NCI-H2171 (cell line): ENCODE measurements at regions not wholly inside any gene's neighbourhood (a gene's known extent, or its start where the extent isn't known, plus 50 kb on each side); places are given as distances from the start of the nearest gene placed in this dataset.
A peak's percentile ranks its signal among the peaks of the same experiment; 100 is the strongest.

Experiments used
- DNase-seq: peaks from one replicate; lab custom pipeline; 2025; lab: John Stamatoyannopoulos, UW

GRCh38 chr10:58140691-58141347 lies 126.9 kb downstream of the IPMK start:
- DNase-seq: no peak

GRCh38 chr10:58140054-58140453 lies 127.6 kb downstream of the IPMK start:
- no peak for DNase-seq

- peak; percentile 1 for DNase-seq
Measured at GRCh38 chr10:58137813-58138212, 129.9 kb downstream of the IPMK start.

DNA sequence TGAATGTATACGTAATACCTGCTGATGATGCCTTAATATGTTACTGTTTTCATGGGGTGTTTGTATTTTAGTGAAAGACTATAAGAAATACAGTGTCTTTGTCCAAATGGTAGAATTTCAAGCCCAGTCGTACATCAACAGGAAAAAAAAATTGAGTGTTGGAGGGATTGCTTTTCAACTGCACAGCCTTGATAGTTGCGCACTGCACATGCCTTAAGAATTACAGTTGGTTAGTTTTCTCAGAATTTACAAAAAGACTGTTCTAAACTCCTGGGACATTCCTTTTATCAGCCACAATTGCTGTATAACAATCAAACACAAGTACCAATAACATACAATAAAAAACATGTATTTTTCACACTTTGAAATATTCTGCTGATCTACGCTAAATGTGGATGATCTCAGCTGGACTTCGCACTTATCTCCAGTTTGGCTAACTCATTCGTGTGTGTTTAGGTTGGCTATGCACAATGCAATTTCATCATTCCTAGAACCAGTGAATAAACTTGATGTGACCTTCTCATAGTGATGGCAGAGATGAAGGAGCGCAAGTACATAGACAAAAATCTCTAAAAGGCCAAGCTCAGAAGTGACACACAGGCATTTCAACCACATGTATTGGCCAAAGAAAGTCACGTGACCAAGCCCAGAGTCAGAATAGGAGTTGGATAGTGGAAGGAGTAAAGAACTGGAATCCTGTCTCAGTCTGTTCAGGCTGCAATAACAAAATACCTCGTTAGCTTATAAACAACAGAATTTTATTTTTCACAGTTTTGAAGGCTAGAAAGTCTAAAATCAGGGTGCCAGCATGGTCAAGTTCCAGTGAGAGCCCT lies 152.3 kb downstream of the IPMK start:
- no peak for DNase-seq

DNA sequence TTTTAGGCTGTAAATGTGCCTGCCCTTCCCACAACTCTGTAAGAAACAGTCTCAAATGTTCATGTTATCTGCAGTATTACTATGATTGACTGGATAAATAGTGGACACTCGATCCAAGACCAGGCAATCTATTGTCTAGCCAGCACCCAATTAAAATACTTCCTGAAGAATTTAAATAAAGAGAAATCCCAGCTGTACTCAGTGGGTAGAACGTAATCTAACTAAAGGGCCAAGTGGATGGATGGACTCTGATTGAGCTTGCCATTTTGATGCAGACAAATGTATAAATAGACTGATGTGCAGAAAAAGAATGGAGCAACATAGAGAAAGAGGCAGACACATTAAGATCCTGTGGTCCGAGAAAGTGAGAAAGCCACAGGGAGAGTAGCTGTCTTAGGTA lies 158.0 kb downstream of the IPMK start:
- no peak for DNase-seq

GRCh38 chr10:58107506-58107905 lies 160.2 kb downstream of the IPMK start:
- no peak for DNase-seq

DNA sequence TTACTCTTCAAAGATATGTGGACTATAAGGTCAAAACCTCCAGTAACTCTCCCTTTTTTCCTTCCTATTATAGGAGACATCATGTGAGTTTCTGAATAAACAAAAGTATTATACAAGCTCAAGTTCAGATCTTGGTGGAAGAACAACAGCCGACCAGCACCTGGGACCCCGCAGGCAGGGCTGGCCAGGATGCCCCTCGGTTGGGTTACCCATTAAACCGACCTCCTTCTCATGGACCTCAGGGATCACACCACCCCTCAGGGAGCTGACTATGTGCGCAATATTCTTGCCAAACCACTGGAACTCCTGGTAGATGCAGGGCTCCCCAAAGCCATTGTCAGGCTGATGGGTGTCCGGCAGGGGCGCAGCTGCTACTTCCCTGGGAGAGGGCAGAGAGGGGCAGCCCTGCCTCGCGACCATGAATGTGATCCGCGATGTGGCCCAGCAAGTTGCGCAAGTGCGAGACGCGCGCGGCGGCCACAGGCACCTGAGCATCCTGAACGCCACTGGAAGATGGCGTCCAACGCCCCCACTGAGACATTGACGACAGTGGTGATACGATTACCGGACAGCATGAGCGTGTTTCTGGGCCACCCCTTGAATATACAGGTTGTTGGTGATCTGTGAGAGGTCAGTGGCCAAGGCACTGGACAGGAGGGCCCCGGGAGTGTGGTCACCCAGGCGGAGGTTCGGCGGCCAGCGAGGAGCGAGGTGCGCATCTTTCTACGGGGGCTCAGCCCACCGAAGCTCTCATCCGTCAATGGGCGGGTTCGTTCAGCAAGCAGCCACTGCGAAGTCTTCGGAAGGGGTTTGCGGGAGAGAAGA lies 161.3 kb downstream of the IPMK start:
- no peak for DNase-seq

GRCh38 chr10:58104351-58104751 lies 163.3 kb downstream of the IPMK start:
- DNase-seq: no peak

DNA sequence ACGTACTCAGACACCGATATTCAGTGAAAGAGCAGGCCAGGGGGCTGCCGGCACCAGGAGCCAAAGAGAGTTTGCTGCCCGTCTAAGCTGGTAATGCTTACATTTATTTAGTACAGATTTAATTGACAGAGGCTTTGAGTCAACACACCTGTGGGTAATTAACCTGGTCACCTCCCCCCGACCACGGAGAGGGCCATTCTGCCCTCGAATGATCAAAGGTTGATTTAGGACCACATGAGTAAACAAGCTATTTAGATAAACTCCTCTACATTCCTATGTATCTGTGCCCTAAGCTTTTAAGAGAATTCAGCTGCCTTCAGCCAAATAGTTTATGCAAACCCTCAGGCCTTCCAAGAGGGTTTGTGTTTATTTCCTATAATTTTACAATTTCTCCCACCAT lies 164.8 kb downstream of the IPMK start:
- DNase-seq: no peak

- no peak for DNase-seq
Measured at GRCh38 chr10:58101682-58102081, 166.0 kb downstream of the IPMK start.

DNA sequence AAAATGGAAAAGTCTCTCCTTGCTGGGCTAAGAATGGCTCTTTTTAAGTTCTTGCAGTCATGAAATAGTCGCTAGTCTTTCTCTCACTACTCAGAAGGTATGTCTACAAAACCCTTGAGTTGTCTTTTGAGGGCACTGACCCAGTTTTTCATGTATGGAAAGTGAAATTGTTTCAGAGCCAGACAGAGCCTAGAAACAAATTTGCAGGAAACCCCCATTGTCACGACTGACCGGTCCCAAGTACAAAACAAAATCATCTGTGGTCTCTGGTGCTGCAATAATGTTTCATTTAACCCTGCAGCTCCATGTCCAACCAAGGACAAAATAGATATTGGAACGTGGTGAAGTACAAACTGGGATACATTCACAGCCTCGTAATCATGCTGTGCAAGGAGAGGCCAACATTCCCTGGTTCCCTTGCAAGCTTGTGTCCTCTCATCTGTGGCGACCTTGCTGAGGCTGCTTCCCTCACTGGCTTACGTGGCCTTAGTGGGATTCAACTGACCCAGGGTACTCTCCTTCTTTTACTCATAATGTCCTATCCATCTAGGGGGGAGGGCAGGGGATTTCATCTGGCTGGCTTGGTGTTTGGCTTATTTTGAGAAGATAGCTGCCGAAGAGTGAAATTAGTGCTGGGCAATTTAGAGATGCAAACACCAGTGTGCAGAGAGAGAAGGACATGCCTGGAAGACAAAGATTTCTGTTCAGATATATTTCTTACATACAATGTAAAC lies 172.5 kb downstream of the IPMK start:
- DNase-seq: no peak

DNA sequence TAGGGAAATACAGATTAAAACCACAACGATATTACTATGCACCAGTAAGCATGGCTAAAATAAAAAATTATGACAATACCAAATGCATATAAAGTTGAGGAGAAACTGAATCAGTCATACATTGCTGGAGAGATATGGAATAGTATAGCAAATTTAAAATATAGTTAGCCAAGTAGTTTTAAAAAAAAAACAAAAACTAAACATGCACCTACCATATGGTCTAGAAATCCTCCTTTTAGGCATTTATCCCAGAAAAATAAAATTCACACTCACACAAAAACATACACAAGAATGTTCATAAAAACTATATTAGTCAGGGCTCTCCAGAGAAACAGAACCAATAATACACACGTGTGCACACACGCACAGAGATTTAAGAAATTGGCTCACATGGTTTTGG lies 175.8 kb downstream of the IPMK start:
- no peak for DNase-seq

GRCh38 chr10:58089739-58090138 lies 178.0 kb downstream of the IPMK start:
- no peak for DNase-seq

DNA sequence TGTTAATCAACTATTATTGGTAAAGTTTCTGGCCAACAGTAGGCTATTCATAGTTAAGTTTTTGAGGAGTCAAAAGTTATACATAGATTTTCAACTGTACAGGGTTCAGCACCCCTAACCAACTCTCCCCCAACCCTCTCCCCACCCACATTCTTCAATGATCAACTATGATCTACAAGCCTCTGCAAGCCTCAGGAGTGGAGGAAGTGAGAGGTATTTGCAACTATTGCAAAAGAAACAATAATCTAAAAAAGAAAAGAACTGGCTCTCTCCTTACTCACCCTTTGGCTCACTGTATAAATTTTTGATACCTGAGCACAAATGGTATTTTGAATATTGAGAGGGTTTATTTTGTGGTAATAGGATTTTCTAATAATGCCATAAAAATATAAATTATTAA lies 179.8 kb downstream of the IPMK start:
- no peak for DNase-seq

DNA sequence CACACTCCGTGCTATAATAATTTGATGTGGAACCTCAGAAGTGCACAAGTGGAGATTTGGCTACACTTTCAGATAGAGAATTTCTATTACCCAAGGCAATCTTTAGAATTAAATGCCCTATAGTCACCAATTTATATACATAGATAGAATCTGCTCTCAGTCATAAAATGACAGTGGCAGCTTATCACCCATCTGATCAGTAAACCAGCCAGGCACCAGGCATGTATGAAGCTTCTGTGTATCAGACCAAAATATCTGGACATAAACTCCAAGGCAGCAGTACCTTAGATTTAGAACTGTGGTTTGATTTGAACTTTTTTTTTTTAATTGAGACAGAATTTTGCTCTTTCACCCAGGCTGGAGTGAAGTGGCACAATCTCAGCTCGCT lies 180.9 kb downstream of the IPMK start:
- no peak for DNase-seq

GRCh38 chr10:58086144-58086762 lies 181.4 kb downstream of the IPMK start:
- DNase-seq: no peak

GRCh38 chr10:58082248-58082647 lies 185.4 kb downstream of the IPMK start:
- DNase-seq: no peak

DNA sequence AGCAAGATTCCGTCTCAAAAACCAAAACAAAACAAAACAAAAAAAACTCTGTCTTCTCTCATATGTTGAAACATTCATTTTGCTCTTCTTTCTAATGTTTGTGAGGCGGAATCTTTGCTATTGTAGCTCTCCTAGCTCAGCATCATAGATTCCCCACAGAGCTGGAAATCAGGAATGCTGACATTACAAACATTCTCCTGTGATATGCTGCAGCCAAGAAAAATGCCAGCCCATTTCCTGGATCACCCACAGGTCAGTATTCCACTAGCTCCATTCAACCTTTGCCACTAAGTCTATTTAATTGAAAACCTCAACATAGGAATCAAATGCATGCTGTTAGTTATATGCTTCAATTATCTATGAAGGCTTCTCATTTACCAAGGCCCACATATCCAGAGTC lies 186.3 kb downstream of the IPMK start:
- no peak for DNase-seq

- DNase-seq: no peak
Measured at GRCh38 chr10:58079461-58079860, 188.2 kb downstream of the IPMK start.

GRCh38 chr10:58072634-58073033 lies 195.1 kb downstream of the IPMK start:
- no peak for DNase-seq

GRCh38 chr10:58070956-58071355 lies 196.7 kb downstream of the IPMK start:
- no peak for DNase-seq

DNA sequence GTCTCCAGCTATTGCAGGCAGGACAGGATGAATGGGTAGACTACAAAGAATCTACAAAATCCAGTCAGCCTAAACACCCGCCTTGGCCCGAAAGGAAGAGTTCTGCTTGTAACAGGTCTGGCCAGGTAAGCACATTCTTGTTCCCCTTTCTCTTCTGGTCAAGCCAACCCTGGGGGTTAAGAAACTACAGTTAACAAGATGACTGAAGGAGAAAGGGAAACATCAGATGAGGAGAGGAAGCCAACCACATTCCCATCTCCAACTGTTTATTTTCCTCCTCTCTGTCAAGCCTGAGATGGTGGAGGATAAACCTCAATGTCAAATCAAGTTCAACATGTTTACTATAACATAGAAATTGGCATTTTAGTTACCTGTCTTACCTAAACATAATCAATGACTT lies 198.9 kb downstream of the IPMK start:
- DNase-seq: no peak
